NT2/D1 (cell line): ENCODE measurements at regions not wholly inside any gene's neighbourhood (a gene's known extent, or its start where the extent isn't known, plus 50 kb on each side); places are given as distances from the start of the nearest gene placed in this dataset.

Experiments used
- DNase-seq: peaks from one replicate; pipeline ENCODE4 v3.0.0-alpha.2; 2011; ENCODE audit warnings: low read depth, low spot score
- H3K27me3 ChIP-seq: 2 replicates; pipeline ENCODE4 v1.6.0; 2011; ENCODE audit warnings: mild to moderate bottlenecking; ENCODE audit not compliant: insufficient read length, insufficient read depth
- H3K36me3 ChIP-seq: 2 replicates; pipeline ENCODE4 v1.6.1; 2011; ENCODE audit warnings: mild to moderate bottlenecking, low read length, mixed read lengths; ENCODE audit not compliant: insufficient read depth, insufficient read length
- H3K4me1 ChIP-seq: 2 replicates; pipeline ENCODE4 v1.5.1; 2011; ENCODE audit not compliant: insufficient read depth, insufficient read length
- H3K4me3 ChIP-seq: 2 replicates; pipeline ENCODE4 v1.5.1; 2011; ENCODE audit warnings: low read depth; ENCODE audit not compliant: insufficient read length
- H3K9ac ChIP-seq: 2 replicates; pipeline ENCODE4 v1.6.0; 2011; ENCODE audit warnings: low read depth; ENCODE audit not compliant: insufficient read length
- H3K9me3 ChIP-seq: 2 replicates; pipeline ENCODE4 v1.5.1; 2011; ENCODE audit warnings: mild to moderate bottlenecking, low read length; ENCODE audit not compliant: insufficient read depth
- SUZ12 ChIP-seq: IDR thresholded peaks from 2 replicates; pipeline ENCODE4 v1.6.1; 2011; ENCODE audit not compliant: insufficient read length, insufficient read depth; ENCODE audit errors: extremely low read depth
- YY1 ChIP-seq: IDR thresholded peaks from 2 replicates; pipeline ENCODE4 v1.6.1; 2011; ENCODE audit not compliant: insufficient read length, insufficient read depth
- ZNF274 ChIP-seq: IDR thresholded peaks from 2 replicates; pipeline ENCODE4 v1.6.1; 2011; ENCODE audit warnings: mild to moderate bottlenecking, low read depth, low read length

- no peak for DNase-seq
- no peak overlapping the region for H3K9ac ChIP-seq
- no peak overlapping the region for H3K4me3 ChIP-seq
- peaks cover 23% of the 10 kb centered on the region; the same call in 1 of the 2 replicates for H3K9me3 ChIP-seq
- H3K27me3 ChIP-seq, result no peaks in the 10 kb centered on the region
- H3K36me3 ChIP-seq, result no peaks in the 10 kb centered on the region
- no peaks in the 10 kb centered on the region for H3K4me1 ChIP-seq
- no peak for TF ChIP-seq YY1
- TF ChIP-seq SUZ12, result no peak
Observed at GRCh38 chr9:26391036-26391435, 501.6 kb downstream of the CAAP1 start.

GRCh38 chr9:26375448-26375847, 517.2 kb downstream of the CAAP1 start:
- no peaks in the 10 kb centered on the region for H3K4me1 ChIP-seq
- no peak for DNase-seq
- no peak for TF ChIP-seq SUZ12
- TF ChIP-seq ZNF274, result no peak
- no peak for TF ChIP-seq YY1

DNA sequence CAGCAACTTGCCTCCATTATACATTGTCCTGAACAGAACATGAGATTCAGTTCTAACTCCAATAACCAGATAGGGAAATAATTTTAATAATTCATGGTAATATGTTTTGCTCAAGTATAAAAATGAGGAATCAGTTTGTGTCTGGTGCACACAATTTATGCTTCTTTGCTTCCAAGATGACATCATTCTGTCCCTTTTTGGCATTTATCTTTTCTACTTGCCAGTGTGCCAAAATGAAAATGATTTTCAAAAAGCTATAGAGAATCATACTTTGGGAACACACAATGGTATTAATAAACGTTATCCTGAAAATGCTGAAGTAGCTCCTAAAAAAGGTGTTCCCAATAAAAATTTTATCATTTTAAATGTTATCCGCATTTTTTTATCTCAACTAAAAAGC, 519.0 kb downstream of the CAAP1 start:
- Histone ChIP-seq H3K4me3 (no peak overlapping the region), H3K9ac (no peak overlapping the region), H3K9me3 (no peaks in the 10 kb centered on the region), H3K4me1 (no peaks in the 10 kb centered on the region), H3K36me3 (no peaks in the 10 kb centered on the region), H3K27me3 (no peaks in the 10 kb centered on the region)
- TF ChIP-seq SUZ12 (no peak), ZNF274 (no peak), YY1 (no peak)
- DNase-seq, result no peak

More at GRCh38 chr9:26375448-26375847, 517.2 kb downstream of the CAAP1 start:
- H3K9me3 ChIP-seq, result no peaks in the 10 kb centered on the region
- H3K4me3 ChIP-seq, result no peak overlapping the region
- H3K27me3 ChIP-seq, result no peaks in the 10 kb centered on the region
- H3K36me3 ChIP-seq, result no peaks in the 10 kb centered on the region
- H3K9ac ChIP-seq, result no peak overlapping the region

GRCh38 chr9:26371236-26371635, 521.4 kb downstream of the CAAP1 start:
- H3K9ac ChIP-seq, result no peak overlapping the region
- H3K36me3 ChIP-seq, result no peaks in the 10 kb centered on the region
- H3K4me3 ChIP-seq, result no peak overlapping the region
- no peaks in the 10 kb centered on the region for H3K27me3 ChIP-seq
- DNase-seq, result no peak
- H3K9me3 ChIP-seq, result no peaks in the 10 kb centered on the region
- no peak for TF ChIP-seq ZNF274
- no peak for TF ChIP-seq SUZ12
- no peak for TF ChIP-seq YY1
- H3K4me1 ChIP-seq, result no peaks in the 10 kb centered on the region

DNA sequence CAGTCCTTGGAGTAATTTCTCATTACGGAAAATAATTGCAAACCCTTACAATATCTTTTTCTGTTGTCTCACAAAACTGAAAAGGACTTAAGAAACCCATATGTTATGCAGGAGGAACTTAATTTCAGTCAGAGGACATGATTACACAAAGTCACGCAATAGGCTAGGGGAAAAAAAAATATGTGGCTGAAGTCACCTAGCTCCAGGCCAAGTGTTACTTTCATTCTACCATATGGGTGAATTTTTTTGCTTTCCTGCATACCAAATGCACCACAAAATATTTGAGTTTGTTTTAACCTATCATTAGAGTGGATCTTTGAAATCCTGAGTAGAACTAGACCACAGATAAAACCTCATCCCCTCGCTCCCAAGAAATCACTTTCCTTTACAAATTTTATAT, 523.5 kb downstream of the CAAP1 start:
- H3K9me3 ChIP-seq, result no peaks in the 10 kb centered on the region
- DNase-seq, result no peak
- no peaks in the 10 kb centered on the region for H3K4me1 ChIP-seq
- H3K27me3 ChIP-seq, result no peaks in the 10 kb centered on the region
- no peak overlapping the region for H3K9ac ChIP-seq
- H3K4me3 ChIP-seq, result no peak overlapping the region
- no peak for TF ChIP-seq ZNF274
- TF ChIP-seq SUZ12, result no peak
- TF ChIP-seq YY1, result no peak
- H3K36me3 ChIP-seq, result no peaks in the 10 kb centered on the region

GRCh38 chr9:26368241-26368640, 524.4 kb downstream of the CAAP1 start:
- no peaks in the 10 kb centered on the region for H3K9me3 ChIP-seq
- TF ChIP-seq YY1, result no peak
- TF ChIP-seq SUZ12, result no peak
- TF ChIP-seq ZNF274, result no peak
- H3K27me3 ChIP-seq, result no peaks in the 10 kb centered on the region
- H3K4me1 ChIP-seq, result no peaks in the 10 kb centered on the region
- H3K9ac ChIP-seq, result no peak overlapping the region
- H3K36me3 ChIP-seq, result no peaks in the 10 kb centered on the region
- no peak for DNase-seq
- no peak overlapping the region for H3K4me3 ChIP-seq

- no peaks in the 10 kb centered on the region for H3K9me3 ChIP-seq
- DNase-seq, result no peak
- no peak for TF ChIP-seq ZNF274
- TF ChIP-seq YY1, result no peak
- no peak for TF ChIP-seq SUZ12
- H3K27me3 ChIP-seq, result no peaks in the 10 kb centered on the region
- H3K4me3 ChIP-seq, result no peak overlapping the region
- no peaks in the 10 kb centered on the region for H3K4me1 ChIP-seq
- H3K36me3 ChIP-seq, result no peaks in the 10 kb centered on the region
- no peak overlapping the region for H3K9ac ChIP-seq
Observed at GRCh38 chr9:26361010-26361409, 531.6 kb downstream of the CAAP1 start.

- Histone ChIP-seq H3K9me3 (no peaks in the 10 kb centered on the region), H3K4me3 (no peak overlapping the region), H3K4me1 (no peaks in the 10 kb centered on the region), H3K36me3 (no peaks in the 10 kb centered on the region), H3K9ac (no peak overlapping the region), H3K27me3 (no peaks in the 10 kb centered on the region)
- no peak for DNase-seq
- no peak for TF ChIP-seq ZNF274
- no peak for TF ChIP-seq YY1
- no peak for TF ChIP-seq SUZ12
Observed at GRCh38 chr9:26358836-26359235, 533.8 kb downstream of the CAAP1 start.
